SU-DHL-6 (cell line): ENCODE measurements at regions not wholly inside any gene's neighbourhood (a gene's known extent, or its start where the extent isn't known, plus 50 kb on each side); places are given as distances from the start of the nearest gene placed in this dataset.

Experiments used
- H2AFZ ChIP-seq: fragments of 200-600 bp; sonication (generic); 2 replicates; pipeline ENCODE4 v1.6.1; 2014; ENCODE audit warnings: low read depth, mild to moderate bottlenecking, moderate library complexity, mixed read lengths, antibody characterized with exemption, low read length; ENCODE audit not compliant: severe bottlenecking
- H3F3A ChIP-seq: fragments of 200-600 bp; shearing (Covaris generic); 2 replicates; pipeline ENCODE4 v1.6.0; 2016; ENCODE audit warnings: antibody characterized with exemption, mild to moderate bottlenecking; ENCODE audit not compliant: insufficient read depth
- H3K27ac ChIP-seq: fragments of 200-600 bp; sonication (generic); 2 replicates; pipeline ENCODE4 v1.5.1; 2016; ENCODE audit warnings: low read depth, mild to moderate bottlenecking, low read length, moderate library complexity, mixed read lengths
- H3K27me3 ChIP-seq: fragments of 200-600 bp; sonication (generic), shearing (Covaris generic); 2 replicates; pipeline ENCODE4 v1.6.0; 2014; ENCODE audit warnings: mild to moderate bottlenecking, low read length
- H3K36me3 ChIP-seq: fragments of 200-600 bp; sonication (generic); 2 replicates; pipeline ENCODE4 v1.6.1; 2014; ENCODE audit warnings: mild to moderate bottlenecking, low read length, mixed read lengths
- H3K4me2 ChIP-seq: fragments of 300-600, 200-600 bp; shearing (Covaris generic), sonication (generic); 2 replicates; pipeline ENCODE4 v1.6.0; 2014; ENCODE audit warnings: low read length, low read depth, mild to moderate bottlenecking; ENCODE audit not compliant: poor library complexity, severe bottlenecking
- H3K4me3 ChIP-seq: fragments of 200-600 bp; sonication (generic); 2 replicates; pipeline ENCODE4 v1.5.1; 2014; ENCODE audit warnings: antibody characterized with exemption, low read length, mild to moderate bottlenecking, mixed read lengths; ENCODE audit not compliant: insufficient read depth, poor library complexity, severe bottlenecking
- H3K79me2 ChIP-seq: fragments of 200-600 bp; sonication (generic); 2 replicates; pipeline ENCODE4 v1.6.1; 2014; ENCODE audit warnings: mild to moderate bottlenecking, low read length, moderate library complexity; ENCODE audit not compliant: insufficient read depth
- H3K9ac ChIP-seq: fragments of 200-600 bp; sonication (generic); 2 replicates; pipeline ENCODE4 v1.7.0; 2014; ENCODE audit warnings: mild to moderate bottlenecking, low read length
- H3K9me2 ChIP-seq: fragments of 200-600 bp; sonication (generic); replicated peaks from 2 replicates; pipeline ENCODE4 v1.6.1; 2014; ENCODE audit warnings: low read length; ENCODE audit not compliant: insufficient read depth
- H3K9me3 ChIP-seq: fragments of 200-600 bp; sonication (generic); 2 replicates; pipeline ENCODE4 v1.6.1; 2014; ENCODE audit warnings: low read length, mixed read lengths; ENCODE audit not compliant: insufficient read depth
- H4K20me1 ChIP-seq: fragments of 200-600 bp; sonication (generic); 2 replicates; pipeline ENCODE4 v1.6.1; 2014; ENCODE audit warnings: low read depth, mild to moderate bottlenecking, antibody characterized with exemption, low read length, moderate library complexity, mixed read lengths
- CTCF ChIP-seq: fragments of 200-600 bp; sonication (generic); IDR thresholded peaks from one replicate; pipeline ENCODE4 v1.5.1; 2017; ENCODE audit warnings: antibody characterized with exemption, mild to moderate bottlenecking, low read length, moderate library complexity; ENCODE audit not compliant: insufficient read depth, poor library complexity, severe bottlenecking
- EZH2phosphoT487 ChIP-seq: fragments of 200-600 bp; sonication (generic), shearing (Covaris generic); conservative IDR thresholded peaks from 2 replicates; pipeline ENCODE4 v1.6.1; 2018; ENCODE audit warnings: mild to moderate bottlenecking, antibody characterized with exemption, low read length, moderate library complexity, mixed read lengths

GRCh38 chr16:63292036-63292435, 1255.8 kb upstream of the CDH8 start:
- no peaks in the 10 kb centered on the region for H3K27me3 ChIP-seq
- H3K9me3 ChIP-seq, result no peaks in the 10 kb centered on the region
- no peaks in the 10 kb centered on the region for H4K20me1 ChIP-seq
- H3K9ac ChIP-seq, result no peak overlapping the region
- no peaks in the 10 kb centered on the region for H3K79me2 ChIP-seq
- no peaks in the 10 kb centered on the region for H3K9me2 ChIP-seq
- H3K27ac ChIP-seq, result no peak overlapping the region
- no peak overlapping the region for H3K4me3 ChIP-seq
- H2AFZ ChIP-seq, result no peak overlapping the region
- no peaks in the 10 kb centered on the region for H3F3A ChIP-seq
- no peaks in the 10 kb centered on the region for H3K36me3 ChIP-seq
- no peak overlapping the region for H3K4me2 ChIP-seq
- TF ChIP-seq CTCF (no peak), EZH2phosphoT487 (no peak)

GRCh38 chr16:63289834-63290460, 1253.7 kb upstream of the CDH8 start:
- H2AFZ ChIP-seq, result no peak overlapping the region
- H3K4me3 ChIP-seq, result no peak overlapping the region
- no peaks in the 10 kb centered on the region for H3K36me3 ChIP-seq
- H3K27me3 ChIP-seq, result no peaks in the 10 kb centered on the region
- no peaks in the 10 kb centered on the region for H3K79me2 ChIP-seq
- H3K9ac ChIP-seq, result no peak overlapping the region
- H4K20me1 ChIP-seq, result no peaks in the 10 kb centered on the region
- H3K9me2 ChIP-seq, result no peaks in the 10 kb centered on the region
- no peak overlapping the region for H3K27ac ChIP-seq
- H3K4me2 ChIP-seq, result no peak overlapping the region
- TF ChIP-seq CTCF, result peak; percentile 43
- no peak for TF ChIP-seq EZH2phosphoT487
- no peaks in the 10 kb centered on the region for H3F3A ChIP-seq
- H3K9me3 ChIP-seq, result no peaks in the 10 kb centered on the region

GRCh38 chr16:63287401-63287800, 1251.2 kb upstream of the CDH8 start:
- no peak for TF ChIP-seq EZH2phosphoT487
- no peak for TF ChIP-seq CTCF
- Histone ChIP-seq H4K20me1 (no peaks in the 10 kb centered on the region), H3K27ac (no peak overlapping the region), H3K4me2 (no peak overlapping the region), H3K27me3 (no peaks in the 10 kb centered on the region), H3K79me2 (no peaks in the 10 kb centered on the region), H3F3A (no peaks in the 10 kb centered on the region), H3K9ac (no peak overlapping the region), H3K4me3 (no peak overlapping the region), H3K9me2 (no peaks in the 10 kb centered on the region), H2AFZ (no peak overlapping the region), H3K9me3 (no peaks in the 10 kb centered on the region), H3K36me3 (no peaks in the 10 kb centered on the region)
